Right lobe of liver (tissue), 6 donors: ENCODE measurements at regions not wholly inside any gene's neighbourhood (a gene's known extent, or its start where the extent isn't known, plus 50 kb on each side); places are given as distances from the start of the nearest gene placed in this dataset.

Experiments used
- ATAC-seq, 4 donors: fragments of 200-7000 bp; cut with Tn5 transposase; one replicate each; pipeline ENCODE4 v1.9.1; 2020; ENCODE audit warnings: mild to moderate bottlenecking in 4 of 4, moderate library complexity in 4 of 4
- DNase-seq, 3 donors: peaks; one replicate each; pipeline ENCODE4 v3.0.0-alpha.2; 2020
- H3K27ac ChIP-seq, 3 donors: fragments of 200-600 bp; one replicate each; pipeline ENCODE4 v1.8.0; 2022
- H3K27me3 ChIP-seq, 2 donors: fragments of 200-600 bp; one replicate each; pipeline ENCODE4 v1.8.0; 2022
- H3K36me3 ChIP-seq, 4 donors: fragments of 200-600 bp; sonication (generic) in 1 of 4; one replicate each; pipeline versions ENCODE4 v1.5.1 to v1.8.0; 2017 to 2022; ENCODE audit warnings: control low read depth in 1 of 4
- H3K4me1 ChIP-seq, 4 donors: fragments of 200-600 bp; sonication (generic) in 1 of 4; one replicate each; pipeline versions ENCODE4 v1.5.1 to v1.8.0; 2017 to 2022; ENCODE audit warnings: control low read depth in 1 of 4
- H3K4me3 ChIP-seq, 3 donors: fragments of 200-600 bp; one replicate each; pipeline ENCODE4 v1.8.0; 2022
- H3K9me3 ChIP-seq, 4 donors: fragments of 200-600 bp; sonication (generic) in 1 of 4; one replicate each; pipeline versions ENCODE4 v1.5.1 to v1.8.0; 2017 to 2022; ENCODE audit warnings: control low read depth in 1 of 4
- CTCF ChIP-seq, 4 donors: fragments of 200-600 bp in 3 of 4; fragments of 450-650 bp in 1 of 4; IDR thresholded peaks; one replicate each; pipeline versions ENCODE4 v1.5.1 to v1.8.0; 2016 to 2022; ENCODE audit warnings: antibody characterized with exemption in 4 of 4, mild to moderate bottlenecking in 2 of 4
- POLR2A ChIP-seq: fragments of 450-650 bp; IDR thresholded peaks from one replicate; pipeline ENCODE4 v1.6.1; 2017; ENCODE audit warnings: antibody characterized with exemption, mild to moderate bottlenecking
- WGBS: methylation state at CpG from one replicate; pipeline ENCODE4 v1.1.6; 2018; ENCODE audit warnings: low coverage, low lambda C conversion rate; ENCODE audit not compliant: insufficient coverage; ENCODE audit errors: missing lambda C conversion rate; 5-methylcytosine and 5-hydroxymethylcytosine counted together
- intact Hi-C, 2 donors: fragments of 100-400 bp; cut with DNase I; formaldehyde crosslinking; loops; one replicate each; pipeline versions ENCODE4 v1.11.2 to v1.14.1; 2022
- donor health status: DM: no; HTN: yes; CAD: no.
- donor health status: DM: no; HTN: no; CAD: no.
- donor health status: DM: no; HTN: no; CAD: no.
- donor health status: DM: no; HTN: yes; CAD: no.
- donor health status: DM: no; HTN: yes; CAD: no.

- H3K4me1 ChIP-seq: no peaks in the 10 kb centered on the region
- WGBS: 89% methylated on average over 1 of the region's 1 CpG
Observed at GRCh38 chr1:147826259-147826658, 65.9 kb upstream of the GJA5 start.

DNA sequence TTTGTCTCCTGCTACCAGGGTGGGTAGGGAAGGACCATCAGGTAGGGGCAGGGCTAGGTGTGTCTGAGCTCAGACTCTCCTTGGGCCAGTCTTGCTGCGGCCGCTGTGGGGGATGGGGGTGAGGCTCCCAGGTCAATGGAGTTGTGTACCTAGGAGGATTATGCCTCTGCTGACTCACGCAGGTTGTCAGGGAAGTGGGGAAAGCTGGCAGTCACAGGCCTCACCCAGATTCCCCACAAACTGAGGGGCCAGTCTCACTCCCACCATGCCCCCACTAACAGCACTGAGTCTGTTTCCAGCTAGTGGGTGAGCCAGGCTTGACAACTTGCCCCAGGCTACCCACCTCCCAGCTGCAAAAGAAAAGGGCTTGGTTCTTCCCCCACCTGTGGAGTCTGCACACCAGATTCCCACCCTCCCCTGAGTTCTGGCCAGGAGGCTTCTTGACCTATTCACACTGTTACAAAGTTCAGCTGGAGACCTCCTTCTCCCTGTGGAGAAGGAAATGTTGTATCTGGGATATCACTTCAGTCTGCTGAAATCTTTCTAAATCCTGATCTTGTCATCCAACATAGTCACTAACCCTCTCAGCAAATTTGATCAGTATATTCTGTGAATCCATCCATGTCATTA, 69.2 kb upstream of the GJA8 start:
- Histone ChIP-seq H3K4me3 (no peak overlapping the region), H3K36me3 (no peaks in the 10 kb centered on the region), H3K27ac (no peak overlapping the region), H3K4me1 (no peaks in the 10 kb centered on the region), H3K9me3 (no peaks in the 10 kb centered on the region), H3K27me3 (no peaks in the 10 kb centered on the region)
- 80% methylated on average over 1 of the region's 3 CpGs for WGBS
- no peak for DNase-seq
- ATAC-seq: no peak
- no peak for TF ChIP-seq POLR2A
- no peak for TF ChIP-seq CTCF (IDR thresholded peaks at IDR 0.05)
- intact Hi-C loops: no loop called here

More at GRCh38 chr1:147826259-147826658, 65.9 kb upstream of the GJA5 start:
- Histone ChIP-seq H3K36me3 (no peaks in the 10 kb centered on the region), H3K27me3 (no peaks in the 10 kb centered on the region), H3K9me3 (no peaks in the 10 kb centered on the region), H3K27ac (no peak overlapping the region), H3K4me3 (no peak overlapping the region)
- no peak for TF ChIP-seq CTCF (IDR thresholded peaks at IDR 0.05)
- TF ChIP-seq POLR2A: no peak
- DNase-seq (no peak), ATAC-seq (no peak)
- intact Hi-C loops: no loop called here

DNA sequence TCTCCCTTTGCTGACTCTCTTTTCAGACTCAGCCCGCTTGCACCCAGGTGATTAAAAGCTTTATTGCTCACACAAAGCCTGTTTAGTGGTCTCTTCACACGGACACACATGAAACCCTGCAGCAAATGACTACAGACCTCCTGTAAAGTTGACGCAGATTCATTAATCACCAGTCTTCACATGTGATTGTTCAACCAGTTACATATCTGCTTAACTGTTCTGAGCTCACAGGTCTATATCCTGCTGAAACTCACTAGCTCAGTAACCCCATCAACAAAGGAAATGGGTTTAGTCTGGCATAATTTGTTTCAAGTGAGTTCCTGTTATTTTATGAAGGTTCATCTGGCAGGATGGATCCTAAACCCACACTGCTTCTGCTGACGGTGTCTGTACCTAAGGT, 68.4 kb upstream of the GJA8 start:
- Histone ChIP-seq H3K36me3 (no peaks in the 10 kb centered on the region), H3K27ac (no peak overlapping the region), H3K9me3 (no peaks in the 10 kb centered on the region), H3K4me3 (no peak overlapping the region), H3K27me3 (no peaks in the 10 kb centered on the region), H3K4me1 (no peaks in the 10 kb centered on the region)
- DNase-seq (no peak), ATAC-seq (no peak)
- WGBS: 32% methylated on average over 4 of the region's 4 CpGs
- intact Hi-C loops: no loop called here
- TF ChIP-seq CTCF (IDR thresholded peaks at IDR 0.05) (no peak), POLR2A (no peak)

DNA sequence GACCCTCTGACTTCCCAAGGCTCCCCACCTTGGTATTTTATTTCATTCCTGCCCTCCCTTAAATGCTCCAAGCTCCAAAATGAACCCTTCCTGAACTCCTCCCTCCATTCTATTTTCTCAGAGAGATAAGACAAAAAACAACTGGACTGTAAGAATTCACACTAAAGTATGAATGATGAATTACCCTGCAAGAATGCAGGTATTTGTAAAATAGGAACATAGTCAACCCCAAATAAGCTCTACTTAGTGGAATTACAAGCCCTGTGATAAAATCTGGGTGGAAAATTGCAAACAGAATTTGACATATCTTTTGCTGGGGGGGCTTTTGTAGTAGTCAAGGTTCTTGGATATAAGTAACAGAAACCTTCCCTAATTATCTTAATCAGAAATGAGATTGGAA, 67.8 kb upstream of the GJA8 start:
- Histone ChIP-seq H3K36me3 (no peaks in the 10 kb centered on the region), H3K27me3 (no peaks in the 10 kb centered on the region), H3K4me1 (no peaks in the 10 kb centered on the region), H3K9me3 (no peaks in the 10 kb centered on the region), H3K27ac (no peak overlapping the region), H3K4me3 (no peak overlapping the region)
- no peak for DNase-seq
- TF ChIP-seq CTCF (IDR thresholded peaks at IDR 0.05) (no peak), POLR2A (no peak)
- intact Hi-C loops: no loop called here
- no peak for ATAC-seq
